SKM-1 (cell line): ENCODE measurements at regions not wholly inside any gene's neighbourhood (a gene's known extent, or its start where the extent isn't known, plus 50 kb on each side); places are given as distances from the start of the nearest gene placed in this dataset.

Experiments
- DNase-seq: peaks from one replicate; lab custom pipeline; 2025; ENCODE audit not compliant: unreplicated experiment; lab: John Stamatoyannopoulos, UW

DNA sequence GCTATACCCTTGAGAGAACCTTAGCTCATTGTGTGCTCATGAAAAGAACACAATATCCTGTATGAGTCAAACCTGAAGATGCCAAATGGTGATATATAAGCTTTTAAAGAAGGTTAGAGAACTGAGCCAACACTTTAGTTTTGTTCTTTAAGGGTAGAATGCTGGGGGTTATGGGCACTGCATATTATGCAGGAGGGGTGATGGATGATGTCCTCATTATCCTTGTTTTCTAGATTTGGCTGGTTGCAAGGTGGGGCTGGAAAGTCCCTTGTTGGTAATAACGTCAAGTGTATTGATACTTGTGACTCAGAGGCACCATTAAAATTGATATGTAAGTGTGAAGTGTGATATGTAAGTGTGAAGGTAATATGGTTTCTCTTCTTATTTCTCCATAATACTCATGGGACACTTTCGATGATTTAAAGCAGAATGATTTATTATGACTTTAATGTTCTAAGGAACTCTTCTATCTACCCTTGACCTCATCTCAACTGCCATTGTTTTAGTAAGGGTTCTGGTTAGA is 113.7 kb upstream of the DTNBP1 start:
- no peak for DNase-seq

DNA sequence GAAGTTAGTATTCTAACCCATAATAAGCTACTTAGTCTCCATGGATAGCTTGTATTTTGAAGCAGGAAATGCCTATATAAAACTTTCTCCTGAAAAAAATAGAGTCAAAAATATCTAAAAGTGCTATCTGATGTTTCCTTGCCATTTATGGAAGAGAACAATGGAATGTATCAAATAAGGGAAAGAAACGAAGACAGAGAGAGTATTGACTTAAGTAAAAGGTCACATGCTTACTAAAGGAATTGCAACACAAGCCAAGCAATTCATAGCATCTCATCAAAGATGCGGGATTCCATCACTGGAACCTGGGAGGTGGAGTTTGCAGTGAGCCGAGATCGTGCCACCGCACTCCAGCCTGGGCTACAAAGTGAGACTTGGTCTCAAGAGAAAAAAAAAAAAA is 112.9 kb upstream of the DTNBP1 start:
- no peak for DNase-seq

- no peak for DNase-seq
Measured at GRCh38 chr6:15775076-15775634, 112.3 kb upstream of the DTNBP1 start.

GRCh38 chr6:15773806-15774410 is 111.1 kb upstream of the DTNBP1 start:
- no peak for DNase-seq

DNA sequence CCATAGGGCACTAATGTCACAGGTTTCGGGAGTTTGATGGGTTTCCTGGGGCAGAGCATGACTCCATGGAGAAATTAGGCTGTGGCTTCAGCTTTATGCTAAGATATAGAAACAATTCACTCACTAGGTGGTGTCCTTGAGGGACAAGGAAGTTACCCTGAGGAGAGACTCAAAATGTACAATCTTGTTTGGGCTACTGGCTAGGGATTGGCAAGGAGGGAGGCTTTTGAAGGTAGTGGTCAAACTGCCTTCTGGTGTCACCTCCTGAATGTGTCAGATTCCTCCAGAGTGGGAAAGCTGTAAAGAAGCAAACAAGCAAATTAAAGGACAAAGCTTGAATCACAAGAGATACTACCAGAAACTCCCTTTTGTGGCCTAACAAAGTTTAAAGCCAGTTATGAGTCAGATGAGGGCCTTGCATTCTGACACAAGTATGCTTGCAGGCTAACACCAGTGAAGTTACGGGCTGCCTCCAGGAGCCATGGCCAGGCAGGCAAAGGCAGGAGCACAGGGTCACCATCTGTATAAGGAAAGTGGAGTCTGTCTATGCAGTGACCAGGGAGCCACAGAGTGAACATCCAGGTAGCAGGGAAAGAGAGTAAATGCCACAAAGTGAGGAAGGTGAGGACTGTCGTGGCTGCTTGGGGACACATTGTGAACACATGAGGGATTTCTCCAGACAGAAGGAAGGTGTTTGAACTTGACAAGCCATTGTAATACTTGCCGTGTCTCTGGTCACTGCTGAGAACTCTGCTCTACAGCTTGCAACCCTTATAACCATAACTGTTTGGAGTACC is 107.7 kb upstream of the DTNBP1 start:
- no peak for DNase-seq

GRCh38 chr6:15769511-15770018 is 106.7 kb upstream of the DTNBP1 start:
- no peak for DNase-seq

DNA sequence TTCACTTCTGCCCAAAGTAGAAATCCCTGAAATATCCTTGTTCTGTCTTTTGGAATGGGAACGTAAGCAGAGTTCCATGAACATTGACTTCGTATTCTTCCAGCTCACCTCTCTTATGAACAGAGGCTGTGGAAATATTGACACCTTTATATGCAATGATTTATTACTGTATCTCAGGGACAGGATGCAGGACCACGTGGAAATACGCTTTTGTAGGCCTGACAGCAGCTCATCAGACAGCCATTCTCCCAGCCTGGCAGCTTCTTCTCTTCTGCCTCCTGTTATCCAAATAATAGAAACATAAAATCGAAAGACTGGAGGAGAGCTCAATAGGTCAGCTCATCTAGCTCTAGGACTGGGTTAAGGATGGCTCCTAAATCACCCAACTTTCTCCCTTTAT is 106.2 kb upstream of the DTNBP1 start:
- DNase-seq = no peak

DNA sequence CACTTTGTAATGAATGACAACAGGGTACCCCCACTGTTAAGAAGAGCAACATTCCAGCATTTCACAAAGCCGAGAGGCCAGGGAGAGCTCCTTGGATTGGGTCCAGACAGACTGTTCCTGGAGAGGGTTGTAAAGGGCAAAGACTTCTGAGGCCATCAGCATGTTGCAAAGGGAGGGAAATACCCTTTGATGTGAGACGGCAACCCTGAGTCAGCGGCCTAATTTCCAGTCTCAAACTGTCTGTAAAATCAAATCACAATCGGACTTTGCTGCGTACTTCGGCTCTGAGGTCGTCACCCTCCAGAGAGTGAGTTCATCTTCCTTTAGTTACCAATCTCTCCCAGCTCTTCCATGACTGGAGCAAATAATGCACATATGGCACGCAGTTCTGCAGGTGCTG is 101.0 kb upstream of the DTNBP1 start:
- no peak for DNase-seq

DNA sequence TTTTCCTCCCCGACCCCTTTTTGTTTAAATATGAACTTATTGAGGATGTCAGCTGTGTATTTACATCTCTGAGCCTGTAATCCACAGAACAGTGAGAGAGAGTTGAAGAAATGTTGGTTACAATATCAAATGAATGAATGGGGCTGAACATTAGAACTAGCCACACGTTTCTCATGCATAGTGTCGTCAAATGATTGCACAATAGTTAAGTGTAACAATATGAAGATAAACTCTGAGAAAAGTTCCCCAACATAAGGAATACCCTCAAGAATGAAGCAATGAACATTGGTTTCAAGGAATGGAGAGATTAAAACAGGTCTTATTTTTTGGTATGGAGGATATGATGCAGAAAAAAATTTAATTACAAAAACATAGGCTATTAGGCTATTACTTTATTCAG is 100.5 kb upstream of the DTNBP1 start:
- DNase-seq = no peak

DNA sequence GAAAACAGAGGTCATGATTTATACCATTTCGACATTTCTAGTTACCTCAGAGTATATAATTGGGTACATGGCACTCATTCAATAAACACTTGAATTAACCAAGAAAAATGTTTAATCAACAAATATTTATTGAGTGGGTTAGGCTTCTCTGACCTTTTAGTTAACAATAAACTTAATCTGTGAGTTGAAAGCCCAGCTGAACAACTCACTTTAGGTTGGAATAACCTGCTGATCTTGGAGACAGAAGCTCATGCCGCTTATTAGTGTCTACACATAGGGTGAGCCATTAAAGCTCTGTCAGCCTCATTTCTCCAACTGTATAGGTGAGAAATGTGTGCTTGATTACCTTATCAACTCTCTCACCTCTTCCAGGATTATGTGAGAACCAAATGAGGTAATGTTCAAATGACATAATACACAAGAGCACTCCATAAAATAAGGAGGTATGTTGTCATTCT is 98.2 kb upstream of the DTNBP1 start:
- DNase-seq = no peak

GRCh38 chr6:15758631-15759215 is 95.9 kb upstream of the DTNBP1 start:
- DNase-seq = no peak

DNA sequence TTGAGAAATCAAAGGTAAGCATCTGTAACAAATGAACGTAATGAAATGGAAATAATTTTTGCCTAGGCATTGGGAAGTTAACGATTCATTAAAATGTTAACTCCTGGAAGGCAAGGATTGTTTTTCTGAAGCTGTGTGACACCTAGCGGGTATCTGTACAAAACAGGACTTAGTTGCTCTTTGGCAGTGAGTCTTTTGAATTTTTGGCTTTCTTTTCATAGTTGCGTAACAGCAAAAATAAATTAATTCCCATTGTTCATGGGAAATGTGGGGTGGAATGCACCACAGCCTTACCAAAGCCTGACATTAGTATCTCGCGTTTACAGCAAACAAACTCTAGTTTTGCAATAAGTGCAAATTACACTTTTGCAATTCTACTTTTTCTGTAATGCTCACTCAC is 92.7 kb upstream of the DTNBP1 start:
- no peak for DNase-seq

DNA sequence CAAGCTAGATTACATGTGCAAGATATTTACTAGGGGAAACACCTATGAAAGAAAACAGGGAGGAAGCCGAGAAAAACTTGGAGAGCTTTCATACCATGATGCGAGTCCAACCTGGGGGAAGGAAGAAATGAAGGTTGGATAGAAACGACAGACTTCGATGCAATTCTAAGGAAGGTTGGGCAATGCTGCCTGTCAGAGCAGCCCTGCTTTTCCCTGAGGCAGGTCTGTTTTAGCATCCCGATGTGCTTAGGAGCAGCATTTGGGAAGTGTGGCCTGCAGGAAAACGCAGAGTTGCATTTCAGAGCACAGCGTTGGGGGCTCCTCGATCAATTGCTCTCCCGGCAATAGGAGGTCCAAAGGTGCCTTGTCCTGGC is 91.9 kb upstream of the DTNBP1 start:
- DNase-seq = no peak

GRCh38 chr6:15754035-15754705 is 91.3 kb upstream of the DTNBP1 start:
- no peak for DNase-seq

DNA sequence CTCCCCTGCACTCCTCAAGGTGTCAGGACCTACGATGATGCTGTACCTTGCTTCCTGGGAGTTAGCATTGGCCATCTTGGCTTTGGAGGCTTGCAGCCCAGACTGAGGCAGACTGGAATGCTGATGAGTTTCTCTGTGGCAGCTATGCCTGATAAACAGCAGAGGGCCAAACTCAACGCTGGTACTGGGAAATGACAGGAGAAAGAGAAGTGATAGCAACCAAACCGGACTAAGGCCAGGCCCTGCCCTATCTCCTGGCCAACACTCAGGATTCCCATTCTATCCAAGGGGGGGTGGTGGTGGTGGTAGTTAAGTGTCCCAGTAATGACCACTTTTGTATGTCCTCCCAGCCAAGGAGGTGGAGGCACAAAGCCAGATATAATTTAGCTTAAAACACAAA is 90.0 kb upstream of the DTNBP1 start:
- no peak for DNase-seq

DNA sequence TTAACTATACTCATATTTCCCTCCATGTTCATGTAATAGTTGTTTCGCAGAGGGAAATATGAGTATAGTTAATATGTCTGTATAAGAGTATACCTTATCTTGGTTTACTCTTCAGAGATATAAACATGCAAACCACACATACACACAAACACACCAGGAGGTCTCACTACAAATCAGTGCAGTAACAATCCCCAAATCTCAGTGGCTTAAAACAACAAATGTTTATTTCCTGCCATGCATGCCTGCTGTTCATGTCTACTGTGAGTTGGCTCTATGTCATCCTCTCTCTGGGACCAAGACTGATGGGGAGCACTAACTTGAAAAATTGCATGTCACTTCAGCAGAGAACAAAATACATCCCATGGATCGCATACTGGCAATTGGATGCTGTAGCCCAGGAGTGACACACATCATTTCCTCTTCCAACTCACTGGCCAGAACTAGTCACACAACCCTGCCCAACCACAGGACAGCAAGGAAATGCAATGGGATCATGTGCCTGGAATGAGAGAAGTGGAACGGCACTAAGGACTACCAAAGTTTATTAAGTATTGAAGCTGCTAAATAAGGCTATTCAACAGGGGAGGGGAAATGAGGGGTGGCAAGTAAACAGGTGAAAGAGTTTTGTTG is 89.0 kb upstream of the DTNBP1 start:
- DNase-seq = no peak

- no peak for DNase-seq
Measured at GRCh38 chr6:15748341-15748740, 85.5 kb upstream of the DTNBP1 start.

DNA sequence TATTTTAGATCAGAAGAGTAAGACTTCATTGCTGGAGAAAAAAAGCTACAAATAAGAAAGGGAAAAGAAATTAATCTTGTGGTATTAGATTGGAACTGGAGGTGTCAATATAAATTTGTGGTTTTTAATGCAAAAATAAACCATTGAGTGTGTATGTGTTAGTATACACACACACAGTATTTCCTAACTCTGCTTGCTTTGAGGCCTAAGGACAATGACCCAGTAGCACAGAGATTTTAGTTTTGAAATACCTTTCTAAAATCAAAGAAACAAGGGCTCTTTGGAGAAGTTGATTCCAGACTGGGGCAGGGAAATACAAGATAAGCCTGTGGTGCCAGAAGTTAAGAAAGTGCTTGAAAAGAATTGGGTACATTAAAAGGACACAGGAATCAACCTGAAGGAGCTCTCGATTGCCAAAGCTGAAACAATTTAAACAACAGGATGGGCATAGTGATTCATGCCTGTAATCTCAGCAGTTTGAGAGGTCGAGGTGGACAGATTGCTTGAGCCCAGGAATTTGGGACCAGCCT is 84.6 kb upstream of the DTNBP1 start:
- DNase-seq = no peak

DNA sequence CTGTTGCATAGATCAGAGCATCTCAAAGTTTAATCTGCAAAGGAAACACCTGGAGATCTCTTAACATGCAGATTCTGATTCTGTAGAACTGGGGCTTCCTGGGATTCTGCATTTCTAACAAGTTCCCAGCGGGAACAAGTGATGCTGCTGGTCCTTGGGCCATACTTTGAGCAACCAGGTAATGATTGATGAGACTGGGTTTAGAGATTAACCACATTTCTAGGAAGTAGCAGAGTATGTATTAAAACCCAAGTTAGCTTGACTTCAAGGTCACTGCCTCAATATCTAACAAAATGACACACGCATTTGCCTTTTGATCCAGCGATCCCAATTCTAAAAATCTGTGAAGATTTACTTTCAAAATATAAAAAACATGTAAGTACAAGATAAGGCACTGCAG is 83.0 kb upstream of the DTNBP1 start:
- DNase-seq = no peak

- no peak for DNase-seq
Measured at GRCh38 chr6:15744818-15745402, 82.1 kb upstream of the DTNBP1 start.
